NCI-H748 (cell line): ENCODE measurements at regions not wholly inside any gene's neighbourhood (a gene's known extent, or its start where the extent isn't known, plus 50 kb on each side); places are given as distances from the start of the nearest gene placed in this dataset.
"Not testable (repeated sequence)": the region's sequence is repeated elsewhere in the genome, so short reads cannot be mapped to it uniquely, and the experiment has no call there.

Source experiments
- DNase-seq: peaks from one replicate; lab custom pipeline; 2025; ENCODE audit not compliant: unreplicated experiment; lab: John Stamatoyannopoulos, UW

GRCh38 chr7:56222866-56223265 is 106.6 kb upstream of the NUPR2 start:
- DNase-seq, result no peak

GRCh38 chr7:56219017-56219416 is 102.8 kb upstream of the NUPR2 start:
- DNase-seq, result no peak

DNA sequence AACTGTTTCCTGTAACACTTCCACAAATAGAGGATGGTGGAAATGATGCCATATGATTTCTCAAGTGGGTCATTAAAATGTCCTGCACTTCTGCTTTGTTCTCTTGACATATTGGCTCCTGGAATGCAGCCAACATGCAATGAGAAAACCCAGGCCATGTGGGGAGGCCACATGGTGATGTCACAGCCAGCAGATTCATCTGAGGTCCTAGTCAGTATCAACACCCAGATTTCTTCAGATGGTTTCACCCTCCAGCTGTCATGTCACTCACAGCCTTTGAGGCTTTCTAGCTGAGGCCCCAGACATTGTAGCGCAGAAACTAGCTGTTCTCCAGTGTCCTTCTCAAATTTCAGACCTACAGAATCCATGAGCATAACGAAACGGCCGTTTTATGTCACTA is 102.3 kb upstream of the NUPR2 start:
- DNase-seq, result peak; percentile 69

GRCh38 chr7:56213574-56213973 is 97.4 kb upstream of the NUPR2 start:
- no peak for DNase-seq

DNA sequence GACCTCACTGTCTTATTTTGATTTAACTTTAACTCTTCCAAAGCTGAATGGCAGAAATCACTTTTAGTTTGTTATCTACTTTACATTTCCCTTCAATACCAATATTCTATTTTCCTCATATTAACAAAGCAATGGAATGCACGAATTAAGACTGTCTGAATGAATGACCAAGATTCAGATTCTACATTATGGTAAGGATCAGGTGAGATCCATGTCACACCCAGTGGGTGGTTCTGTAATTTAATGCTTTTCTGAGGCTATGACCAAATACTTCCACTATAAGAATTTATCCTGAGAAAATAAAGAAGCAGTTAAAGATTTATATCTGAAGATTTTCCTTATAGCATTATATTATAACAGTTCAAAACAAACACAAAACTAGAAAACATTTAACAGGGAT is 90.2 kb upstream of the NUPR2 start:
- DNase-seq, result no peak

- no peak for DNase-seq
These were observed 83.4 kb upstream of the NUPR2 start for GRCh38 chr7:56199639-56200038.

GRCh38 chr7:56196195-56196594 is 80.0 kb upstream of the NUPR2 start:
- DNase-seq, result not testable (repeated sequence)

DNA sequence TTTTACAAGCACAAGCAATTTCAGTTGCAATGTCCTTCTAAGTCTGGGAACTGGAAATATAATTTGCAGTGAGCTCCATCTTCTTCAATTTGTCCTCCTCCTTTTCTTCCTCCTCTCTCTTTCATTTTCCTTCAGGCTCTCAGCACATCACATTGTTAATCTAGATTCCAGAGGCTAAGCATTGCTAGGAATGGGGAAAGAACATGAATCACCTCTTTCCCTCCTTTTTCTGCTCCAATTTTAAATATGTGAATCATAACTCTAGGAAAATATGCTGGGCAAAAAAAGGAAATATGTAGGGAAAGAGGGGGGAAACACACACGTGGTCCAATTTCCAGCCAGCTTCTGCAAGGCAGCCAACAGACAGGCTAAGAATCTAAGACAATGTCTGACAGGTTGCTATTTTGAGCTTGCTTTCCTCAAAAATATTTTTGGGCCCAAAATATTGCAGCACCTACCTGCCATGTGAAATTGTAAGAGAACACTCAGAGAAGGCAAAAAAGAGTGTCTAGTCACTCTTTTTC is 72.7 kb upstream of the NUPR2 start:
- no peak for DNase-seq

DNA sequence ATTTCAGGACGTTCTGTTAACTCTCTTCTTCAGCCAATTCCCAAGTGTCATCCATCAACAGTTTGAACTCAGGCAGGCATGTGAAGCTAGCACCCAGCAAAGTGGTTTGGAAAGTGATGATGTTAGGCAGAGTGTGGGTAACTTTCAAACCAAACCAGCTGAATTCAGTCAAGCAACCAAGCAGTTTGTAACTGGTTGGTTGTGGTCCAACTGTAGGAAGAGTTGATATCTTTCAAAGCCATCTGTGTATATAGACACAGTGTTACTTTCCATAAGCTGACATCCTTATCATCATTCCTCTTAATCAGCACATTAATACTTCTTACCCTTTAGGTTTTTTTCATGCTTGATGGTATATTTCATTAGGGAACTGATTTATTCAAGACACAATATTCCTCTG is 72.2 kb upstream of the NUPR2 start:
- no peak for DNase-seq

DNA sequence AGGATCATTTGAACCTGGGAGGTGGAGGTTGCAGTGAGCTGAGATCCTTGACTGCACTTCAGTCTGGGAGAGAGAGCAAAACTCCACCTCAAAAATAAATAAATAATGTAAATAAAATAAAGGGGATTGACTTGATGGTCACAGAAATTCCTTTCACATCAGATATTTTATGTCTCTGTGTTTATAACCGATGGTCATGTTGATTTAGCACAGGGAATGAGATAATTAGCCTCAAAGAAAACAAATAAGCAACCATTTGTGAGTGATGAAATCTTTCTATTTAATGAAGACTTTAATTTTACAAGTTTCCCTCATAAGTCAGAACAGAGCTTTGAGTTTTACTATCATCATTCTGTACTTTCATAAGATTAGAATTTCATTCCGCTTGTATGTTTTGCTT is 64.8 kb upstream of the NUPR2 start:
- no peak for DNase-seq

DNA sequence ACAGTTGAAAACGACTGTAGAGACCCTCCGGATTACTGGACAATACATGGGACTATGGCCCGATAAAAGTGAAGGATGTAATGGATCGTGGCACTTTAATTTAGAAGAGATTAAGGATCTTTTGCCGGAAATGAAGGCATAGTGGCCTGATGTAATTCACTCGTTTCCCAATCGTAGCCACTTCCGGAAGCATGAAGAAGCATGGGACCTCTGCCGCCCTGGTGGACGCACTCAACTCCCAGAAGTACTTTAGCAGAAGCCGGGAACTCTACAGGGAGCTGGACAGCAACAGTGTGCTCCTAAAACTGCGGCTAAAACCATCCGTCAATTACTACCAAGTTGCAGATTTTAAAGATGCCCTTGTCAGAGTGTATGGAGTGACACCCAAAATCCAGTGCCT is 59.6 kb upstream of the NUPR2 start:
- DNase-seq, result peak; percentile 48

GRCh38 chr7:56174875-56175760 is 58.9 kb upstream of the NUPR2 start:
- DNase-seq, result peak; percentile 70

DNA sequence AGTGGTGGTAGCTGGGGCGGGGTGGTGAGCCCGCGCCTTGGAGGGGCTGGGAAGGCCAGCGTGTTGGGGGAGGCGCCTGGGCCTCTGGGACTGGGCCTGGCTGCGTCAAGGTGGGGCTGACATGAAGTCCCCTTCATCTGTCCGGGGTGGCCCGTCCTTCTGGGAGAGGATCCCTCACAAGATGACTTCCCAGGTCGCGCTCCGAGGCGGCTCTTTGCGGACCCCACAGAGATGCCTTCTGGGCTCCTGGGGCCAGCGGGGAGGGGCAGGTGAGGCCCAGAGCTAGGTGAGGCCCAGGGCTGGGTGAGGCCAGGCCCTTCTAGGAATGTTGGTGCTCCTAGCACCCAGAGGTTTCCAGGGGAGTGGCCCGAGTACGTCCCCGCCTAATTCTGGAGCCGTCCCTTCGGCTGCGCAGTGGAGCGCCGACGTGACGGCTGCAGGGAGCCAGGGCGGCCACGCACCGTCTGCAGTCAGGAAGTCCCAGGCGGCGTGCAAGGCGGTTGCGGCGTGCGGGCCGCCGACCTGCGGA is 58.2 kb upstream of the NUPR2 start:
- no peak for DNase-seq
